Kidney tubule cell (primary cell): ENCODE measurements at regions not wholly inside any gene's neighbourhood (a gene's known extent, or its start where the extent isn't known, plus 50 kb on each side); places are given as distances from the start of the nearest gene placed in this dataset.
"Not testable (repeated sequence)": the region's sequence is repeated elsewhere in the genome, so short reads cannot be mapped to it uniquely, and the experiment has no call there.

ENCODE experiments used
- DNase-seq: peaks from one replicate; pipeline ENCODE4 v3.0.0-alpha.2; 2018; ENCODE audit warnings: low spot score

- DNase-seq: no peak
These were observed 91.6 kb upstream of the TANK start for GRCh38 chr2:161068670-161069069.

GRCh38 chr2:161070693-161071479, 89.3 kb upstream of the TANK start:
- DNase-seq: no peak

- not testable (repeated sequence) for DNase-seq
These were observed 87.8 kb upstream of the TANK start for GRCh38 chr2:161072436-161072835.

- no peak for DNase-seq
These were observed 84.5 kb upstream of the TANK start for GRCh38 chr2:161075701-161076100.

GRCh38 chr2:161076936-161077335, 83.3 kb upstream of the TANK start:
- no peak for DNase-seq

- DNase-seq: peak; percentile 39
These were observed 82.6 kb upstream of the TANK start for GRCh38 chr2:161077367-161078210.

- no peak for DNase-seq
These were observed 82.1 kb upstream of the TANK start for GRCh38 chr2:161078211-161078539.

GRCh38 chr2:161085149-161085548, 75.1 kb upstream of the TANK start:
- no peak for DNase-seq

GRCh38 chr2:161088658-161089350, 71.4 kb upstream of the TANK start:
- no peak for DNase-seq

- DNase-seq: no peak
These were observed 69.8 kb upstream of the TANK start for GRCh38 chr2:161090411-161090810.

- no peak for DNase-seq
These were observed 64.9 kb upstream of the TANK start for GRCh38 chr2:161095314-161095713.

GRCh38 chr2:161096336-161096735, 63.9 kb upstream of the TANK start:
- no peak for DNase-seq

GRCh38 chr2:161097157-161097556, 63.1 kb upstream of the TANK start:
- no peak for DNase-seq

- no peak for DNase-seq
These were observed 59.9 kb upstream of the TANK start for GRCh38 chr2:161100211-161100895.

GRCh38 chr2:161101406-161101805, 58.8 kb upstream of the TANK start:
- no peak for DNase-seq

GRCh38 chr2:161102770-161103450, 57.3 kb upstream of the TANK start:
- DNase-seq: no peak

GRCh38 chr2:161103451-161103831, 56.8 kb upstream of the TANK start:
- no peak for DNase-seq

GRCh38 chr2:161104054-161104553, 56.1 kb upstream of the TANK start:
- no peak for DNase-seq

GRCh38 chr2:161107265-161107664, 53.0 kb upstream of the TANK start:
- DNase-seq: no peak
